K562 (cell line): ENCODE measurements at regions not wholly inside any gene's neighbourhood (a gene's known extent, or its start where the extent isn't known, plus 50 kb on each side); places are given as distances from the start of the nearest gene placed in this dataset.

Experiments
- ATAC-seq: fragments of 200-7000 bp; cut with Tn5 transposase; 3 replicates; pipeline ENCODE4 v1.9.1; 2020; ENCODE audit warnings: moderate library complexity
- BruUV-seq: library from RNA; stranded (reverse); fragments of 400-500 nt; replicated peaks from 2 replicates; lab custom pipeline; 2021; lab: Mats Ljungman, UMichigan
- CTCF ChIA-PET: fragments of 300-600 bp; formaldehyde crosslinking; extraction: SDS; loops from one replicate; lab custom pipeline; 2021; ENCODE audit warnings: low intra/inter-chr PET ratio; lab: Yijun Ruan, JAX
- POLR2A ChIA-PET: fragments of 300-600, 350-650 bp; sonication (Branson Sonifier 250); formaldehyde crosslinking; extraction: SDS; loops from one replicate; lab custom pipeline; 2021; ENCODE audit warnings: antibody characterized with exemption, inconsistent platforms; lab: Yijun Ruan, JAX
- DNase-seq, 4 experiments: peaks; one replicate each; pipeline versions ENCODE4 v3.0.0 to v3.0.0-alpha.2; 2011 to 2018; ENCODE audit warnings: low spot score in 3 of 4, mixed read lengths in 3 of 4; ENCODE audit errors: extremely low read depth in 1 of 4
- FAIRE-seq: peaks from 2 replicates; lab custom pipeline; 2011; peaks lifted over from hg19 to GRCh38; lab: Jason Lieb, UNC
- H2AFZ ChIP-seq: 2 replicates; pipeline ENCODE4 v1.6.0; 2011; ENCODE audit warnings: low read depth, low read length, control low read depth, inconsistent platforms
- H3K27ac ChIP-seq: fragments of 200-600 bp; 3 replicates; pipeline ENCODE4 v1.8.0; 2011; ENCODE audit warnings: low read depth, mild to moderate bottlenecking, control low read depth, inconsistent platforms, low read length, moderate library complexity, mixed read lengths; ENCODE audit errors: extremely low read depth
- H3K27me3 ChIP-seq, 2 experiments: fragments of 300-600 bp in 1 of 2; 2 replicates in 1 of 2; 3 replicates in 1 of 2; pipeline versions ENCODE4 v1.6.0 to v1.8.0; 2011; ENCODE audit warnings: inconsistent platforms in 2 of 2, low read length in 2 of 2, mild to moderate bottlenecking in 1 of 2, mixed read lengths in 1 of 2, moderate library complexity in 1 of 2; ENCODE audit not compliant: control insufficient read depth in 2 of 2, insufficient read depth in 2 of 2
- H3K36me3 ChIP-seq: fragments of 300-600 bp; 3 replicates; pipeline ENCODE4 v1.8.0; 2011; ENCODE audit warnings: mild to moderate bottlenecking, low read length, inconsistent platforms; ENCODE audit not compliant: control insufficient read depth, insufficient read depth
- H3K4me1 ChIP-seq, 2 experiments: fragments of 200-600 bp in 1 of 2; replicated peaks in 1 of 2; 2 replicates in 1 of 2; 3 replicates in 1 of 2; pipeline versions ENCODE4 v1.5.1 to v1.8.0; 2011; ENCODE audit warnings: inconsistent platforms in 2 of 2, low read length in 2 of 2, mild to moderate bottlenecking in 1 of 2, mixed read lengths in 1 of 2, moderate library complexity in 1 of 2; ENCODE audit not compliant: control insufficient read depth in 2 of 2, insufficient read depth in 2 of 2
- H3K4me2 ChIP-seq: 2 replicates; pipeline ENCODE4 v1.6.1; 2011; ENCODE audit warnings: low read length, control low read depth, inconsistent platforms, mixed read lengths; ENCODE audit not compliant: insufficient read depth
- H3K4me3 ChIP-seq: fragments of 200-600 bp; sonication (generic), shearing (Covaris generic); 2 replicates; pipeline ENCODE4 v1.5.1; 2016; ENCODE audit warnings: control low read depth, inconsistent platforms
- H3K79me2 ChIP-seq: fragments of 200-600 bp; 3 replicates; pipeline ENCODE4 v1.8.0; 2011; ENCODE audit warnings: low read length, inconsistent platforms; ENCODE audit not compliant: control insufficient read depth, insufficient read depth
- H3K9ac ChIP-seq, 2 experiments: 2 replicates each; pipeline versions ENCODE4 v1.6.0 to v1.6.1; 2011; ENCODE audit warnings: low read depth in 2 of 2, low read length in 2 of 2, control low read depth in 1 of 2, inconsistent platforms in 1 of 2, mild to moderate bottlenecking in 1 of 2, mixed read lengths in 1 of 2; ENCODE audit not compliant: insufficient read depth in 1 of 2
- H3K9me1 ChIP-seq: one replicate; pipeline ENCODE4 v1.6.0; 2011; ENCODE audit warnings: inconsistent platforms, mild to moderate bottlenecking, low read length, moderate library complexity; ENCODE audit not compliant: control insufficient read depth, insufficient read depth
- H3K9me3 ChIP-seq: replicated peaks from 2 replicates; pipeline ENCODE4 v1.5.1; 2011; ENCODE audit warnings: low read depth, low read length, inconsistent platforms; ENCODE audit not compliant: control insufficient read depth, insufficient read depth
- H4K20me1 ChIP-seq: replicated peaks from 2 replicates; pipeline ENCODE4 v1.6.1; 2011; ENCODE audit warnings: low read length, inconsistent platforms, mixed read lengths; ENCODE audit not compliant: control insufficient read depth, insufficient read depth
- ESRRB ChIP-seq: fragments of 250-450 bp; sonication (Bioruptor Pico); IDR thresholded peaks from 2 replicates; pipeline ENCODE4 v1.5.0; 2020; ENCODE audit warnings: mild to moderate bottlenecking, moderate library complexity, borderline replicate concordance
- FOXP4 ChIP-seq: sonication (generic); formaldehyde crosslinking; IDR thresholded peaks from 2 replicates; pipeline ENCODE4 v1.8.0; 2022; ENCODE audit warnings: mild to moderate bottlenecking, missing genetic modification reagents, borderline replicate concordance
- FUS ChIP-seq: fragments of 200-400 bp; formaldehyde crosslinking; optimal IDR thresholded peaks from 2 replicates; pipeline ENCODE3; 2017; ENCODE audit warnings: low read depth, low read length
- HSF4 ChIP-seq: fragments of 250-450 bp; sonication (Bioruptor Pico); IDR thresholded peaks from 2 replicates; pipeline ENCODE4 v2.1.2; 2022; ENCODE audit warnings: mild to moderate bottlenecking, moderate library complexity, borderline replicate concordance
- ID3 ChIP-seq, 2 experiments: fragments of 250-450 bp in 1 of 2; fragments of 450-650 bp in 1 of 2; sonication (Bioruptor Pico) in 1 of 2; IDR thresholded peaks; 2 replicates each; pipeline versions ENCODE4 v1.6.1 to v1.8.0; 2016 to 2021; ENCODE audit warnings: mild to moderate bottlenecking in 2 of 2, moderate library complexity in 2 of 2, missing compliant biosample characterization in 1 of 2, missing genetic modification characterization in 1 of 2
- ILK ChIP-seq: fragments of 450-650 bp; IDR thresholded peaks from 2 replicates; pipeline ENCODE4 v1.6.1; 2016; ENCODE audit warnings: missing genetic modification characterization, low read depth, mild to moderate bottlenecking, missing compliant biosample characterization, moderate library complexity, borderline replicate concordance
- MEIS2 ChIP-seq: fragments of 450-650 bp; IDR thresholded peaks from 2 replicates; pipeline ENCODE4 v1.6.1; 2014; ENCODE audit warnings: mild to moderate bottlenecking; ENCODE audit not compliant: partially characterized antibody
- MYBL2 ChIP-seq, 2 experiments: fragments of 450-650 bp in 1 of 2; sonication (generic) in 1 of 2; formaldehyde crosslinking in 1 of 2; IDR thresholded peaks; 2 replicates each; pipeline versions ENCODE4 v1.6.1 to v1.8.1; 2017 to 2022; ENCODE audit warnings: borderline replicate concordance in 1 of 2, inconsistent platforms in 1 of 2, low read depth in 1 of 2, mild to moderate bottlenecking in 1 of 2, missing genetic modification reagents in 1 of 2, moderate library complexity in 1 of 2
- NBN ChIP-seq: fragments of 450-650 bp; IDR thresholded peaks from 2 replicates; pipeline ENCODE4 v1.6.1; 2016; ENCODE audit warnings: low read depth, mild to moderate bottlenecking
- RBFOX2 ChIP-seq: fragments of 200-400 bp; formaldehyde crosslinking; IDR thresholded peaks from 2 replicates; pipeline ENCODE4 v1.6.1; 2017; ENCODE audit warnings: low read depth, mild to moderate bottlenecking, low read length, moderate library complexity
- SMARCA4 ChIP-seq: fragments of 450-650 bp; IDR thresholded peaks from 2 replicates; pipeline ENCODE4 v1.6.1; 2016
- SMARCC2 ChIP-seq: fragments of 450-650 bp; IDR thresholded peaks from 2 replicates; pipeline ENCODE4 v1.6.1; 2017; ENCODE audit warnings: antibody characterized with exemption, moderate library complexity, mild to moderate bottlenecking, low read depth
- SOX6 ChIP-seq: fragments of 450-650 bp; IDR thresholded peaks from 2 replicates; pipeline ENCODE4 v1.6.1; 2014; ENCODE audit warnings: mild to moderate bottlenecking
- TRIM24 ChIP-seq, 2 experiments: fragments of 450-650 bp; IDR thresholded peaks; 2 replicates each; pipeline ENCODE4 v1.6.1; 2016
- ZBTB43 ChIP-seq: sonication (generic); formaldehyde crosslinking; IDR thresholded peaks from 2 replicates; pipeline ENCODE4 v1.8.0; 2023; ENCODE audit warnings: mild to moderate bottlenecking, missing genetic modification reagents
- ZNF12 ChIP-seq: sonication (generic); formaldehyde crosslinking; IDR thresholded peaks from 2 replicates; pipeline ENCODE4 v1.4.0; 2020; ENCODE audit warnings: mild to moderate bottlenecking, missing genetic modification reagents
- ZNF224 ChIP-seq: sonication (generic); formaldehyde crosslinking; IDR thresholded peaks from 2 replicates; pipeline ENCODE4 v1.8.0; 2022; ENCODE audit warnings: mild to moderate bottlenecking, missing genetic modification reagents
- ZNF41 ChIP-seq: fragments of 250-450 bp; sonication (Bioruptor Pico); conservative IDR thresholded peaks from 2 replicates; pipeline ENCODE4 v1.4.0; 2020; ENCODE audit warnings: mild to moderate bottlenecking
- ZNF695 ChIP-seq: fragments of 450-650 bp; formaldehyde crosslinking; IDR thresholded peaks from 2 replicates; pipeline ENCODE4 v1.4.0; 2020; ENCODE audit warnings: mild to moderate bottlenecking, moderate library complexity
- ZNF785 ChIP-seq: fragments of 250-450 bp; sonication (Bioruptor Pico); IDR thresholded peaks from 2 replicates; pipeline ENCODE4 v1.4.0; 2020; ENCODE audit warnings: mild to moderate bottlenecking
- WGBS: fragments of 100-300 bp; shearing (Covaris generic); methylation state at CpG from one replicate; pipeline ENCODE4 v1.1.6; 2016; ENCODE audit warnings: low coverage, mixed read lengths; ENCODE audit not compliant: insufficient coverage; ENCODE audit errors: missing lambda C conversion rate; 5-methylcytosine and 5-hydroxymethylcytosine counted together
- in situ Hi-C: fragments of 300-500 bp; cut with MboI; formaldehyde crosslinking; loops from 4 replicates; pipeline ENCODE4 v1.15.0; 2018; ENCODE audit warnings: inconsistent platforms, mixed read lengths
- intact Hi-C: fragments of 100-400 bp; cut with micrococcal nuclease; formaldehyde crosslinking; loops from 2 replicates; pipeline ENCODE4 v1.14.2; 2022

GRCh38 chr17:33474789-33475188 is 181.7 kb upstream of the ASIC2 start:
- in situ Hi-C loops (no loop called here), intact Hi-C loops (no loop called here)
- ATAC-seq, result peak; percentile 83
- Histone ChIP-seq H2AFZ (peak overlapping the region; percentile 96), H3K4me3 (no peak overlapping the region), H4K20me1 (no peaks in the 10 kb centered on the region), H3K27ac (peak overlapping the region; percentile 88), H3K9me3 (no peaks in the 10 kb centered on the region), H3K36me3 (no peaks in the 10 kb centered on the region), H3K27me3 (no peaks in the 10 kb centered on the region), H3K4me1 (peaks cover 6 to 14% of the 10 kb centered on the region in 2 experiments), H3K9ac (peak overlapping the region; percentile 43 to 54; a peak in 3 of 4 replicates), H3K4me2 (peak overlapping the region; percentile 79), H3K79me2 (no peaks in the 10 kb centered on the region), H3K9me1 (no peaks in the 10 kb centered on the region)
- no TSS peak for BruUV-seq
- 4% methylated on average over 5 of the region's 5 CpGs for WGBS
- peak; percentile 96 for FAIRE-seq
- ChIA-PET CTCF (no interaction called here), POLR2A (no interaction called here)
- peak; percentile 36 to 85 (median 60) for DNase-seq
- TF ChIP-seq ZBTB43, result no peak
- no peak for TF ChIP-seq ESRRB (CRISPR knock-in tag)
- peak in 1 of 2 experiments; percentile 16; a peak in 1 of 4 replicates for TF ChIP-seq TRIM24 (IDR thresholded peaks at IDR 0.05)
- TF ChIP-seq ZNF224, result no peak
- TF ChIP-seq FUS, result no peak
- TF ChIP-seq ZNF785 (CRISPR knock-in tag), result no peak
- no peak for TF ChIP-seq FOXP4 (CRISPR knock-in tag)
- no peak for TF ChIP-seq ILK (tag)
- TF ChIP-seq ID3 (CRISPR knock-in tag; IDR thresholded peaks at IDR 0.05), result no peak
- 0 out of 2 replicates have a peak, but pooled peaks have one; percentile 63 for TF ChIP-seq ID3 (tag; IDR thresholded peaks at IDR 0.05)
- TF ChIP-seq ZNF41, result no peak
- peak; percentile 41 for TF ChIP-seq MEIS2
- no peak for TF ChIP-seq MYBL2 (IDR thresholded peaks at IDR 0.05; ENCODE audit: low read depth)
- TF ChIP-seq MYBL2 (CRISPR knock-in tag; IDR thresholded peaks at IDR 0.05; ENCODE audit: borderline replicate concordance), result no peak
- no peak for TF ChIP-seq HSF4 (CRISPR knock-in tag)
- no peak for TF ChIP-seq SOX6
- no peak for TF ChIP-seq ZNF12 (CRISPR knock-in tag)
- no peak for TF ChIP-seq ZNF695
- TF ChIP-seq SMARCA4, result peak; percentile 75
- TF ChIP-seq NBN, result no peak
- no peak for TF ChIP-seq RBFOX2
- no peak for TF ChIP-seq SMARCC2
